Ascending aorta (tissue), 2 donors: ENCODE measurements at regions not wholly inside any gene's neighbourhood (a gene's known extent, or its start where the extent isn't known, plus 50 kb on each side); places are given as distances from the start of the nearest gene placed in this dataset.

Experiments used
- DNase-seq, 2 donors: peaks; one replicate each; pipeline ENCODE4 v3.0.0-alpha.2; 2019; ENCODE audit warnings: low spot score in 2 of 2
- H3K27ac ChIP-seq, 2 donors: fragments of 200-600 bp; sonication (generic); one replicate each; pipeline ENCODE4 v1.5.1; 2016 to 2017; ENCODE audit warnings: mild to moderate bottlenecking in 1 of 2
- H3K27me3 ChIP-seq: fragments of 200-600 bp; sonication (generic); one replicate; pipeline ENCODE4 v1.5.1; 2017
- H3K36me3 ChIP-seq, 2 donors: fragments of 200-600 bp; sonication (generic); one replicate each; pipeline ENCODE4 v1.5.1; 2016
- H3K4me1 ChIP-seq, 2 donors: fragments of 200-600 bp; sonication (generic); one replicate each; pipeline ENCODE4 v1.5.1; 2016 to 2017; ENCODE audit warnings: mild to moderate bottlenecking in 1 of 2
- H3K4me3 ChIP-seq, 2 donors: fragments of 200-600 bp; sonication (generic); one replicate each; pipeline ENCODE4 v1.5.1; 2016 to 2017; ENCODE audit warnings: mild to moderate bottlenecking in 1 of 2
- H3K9me3 ChIP-seq, 2 donors: fragments of 200-600 bp; sonication (generic); one replicate each; pipeline ENCODE4 v1.5.1; 2016
- intact Hi-C: fragments of 100-400 bp; cut with DNase I; formaldehyde crosslinking; loops from one replicate; pipeline ENCODE4 v1.15.1; 2023
- TF ChIP-seq, protein P1 (sequence below), 3 experiments: fragments of 200-600 bp in 2 of 3; fragments of 450-650 bp in 1 of 3; sonication (generic) in 2 of 3; IDR thresholded peaks; one replicate each; pipeline ENCODE4 v1.5.1; 2016 to 2019; ENCODE audit warnings: antibody characterized with exemption in 3 of 3, mild to moderate bottlenecking in 1 of 3, moderate library complexity in 1 of 3

DNA sequence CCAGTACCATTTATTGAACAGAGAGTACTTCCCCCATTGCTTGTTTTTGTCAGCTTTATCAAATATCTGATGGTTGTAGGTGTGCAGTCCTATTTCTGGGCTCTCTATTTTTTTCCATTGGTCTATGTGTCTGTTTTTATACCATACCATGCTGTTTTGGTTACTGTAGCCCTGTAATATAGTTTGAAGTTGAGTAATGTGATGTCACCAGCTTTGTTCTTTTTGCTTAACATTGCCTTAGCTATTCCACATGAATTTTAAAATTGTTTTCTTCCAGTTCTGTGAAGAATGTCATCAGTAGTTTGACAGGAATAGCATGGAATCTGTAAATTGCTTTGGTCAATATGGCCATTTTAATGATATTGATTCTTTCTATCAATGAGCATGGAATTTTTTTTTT is 140.5 kb upstream of the RHOBTB1 start:
- Histone ChIP-seq H3K9me3 (peaks cover 0 to 9% of the 10 kb centered on the region in 2 donors), H3K27ac (no peak overlapping the region), H3K4me1 (no peaks in the 10 kb centered on the region), H3K27me3 (no peaks in the 10 kb centered on the region), H3K4me3 (no peak overlapping the region), H3K36me3 (no peaks in the 10 kb centered on the region)
- DNase-seq = no peak
- TF ChIP-seq, protein P1, sequence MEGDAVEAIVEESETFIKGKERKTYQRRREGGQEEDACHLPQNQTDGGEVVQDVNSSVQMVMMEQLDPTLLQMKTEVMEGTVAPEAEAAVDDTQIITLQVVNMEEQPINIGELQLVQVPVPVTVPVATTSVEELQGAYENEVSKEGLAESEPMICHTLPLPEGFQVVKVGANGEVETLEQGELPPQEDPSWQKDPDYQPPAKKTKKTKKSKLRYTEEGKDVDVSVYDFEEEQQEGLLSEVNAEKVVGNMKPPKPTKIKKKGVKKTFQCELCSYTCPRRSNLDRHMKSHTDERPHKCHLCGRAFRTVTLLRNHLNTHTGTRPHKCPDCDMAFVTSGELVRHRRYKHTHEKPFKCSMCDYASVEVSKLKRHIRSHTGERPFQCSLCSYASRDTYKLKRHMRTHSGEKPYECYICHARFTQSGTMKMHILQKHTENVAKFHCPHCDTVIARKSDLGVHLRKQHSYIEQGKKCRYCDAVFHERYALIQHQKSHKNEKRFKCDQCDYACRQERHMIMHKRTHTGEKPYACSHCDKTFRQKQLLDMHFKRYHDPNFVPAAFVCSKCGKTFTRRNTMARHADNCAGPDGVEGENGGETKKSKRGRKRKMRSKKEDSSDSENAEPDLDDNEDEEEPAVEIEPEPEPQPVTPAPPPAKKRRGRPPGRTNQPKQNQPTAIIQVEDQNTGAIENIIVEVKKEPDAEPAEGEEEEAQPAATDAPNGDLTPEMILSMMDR (IDR thresholded peaks at IDR 0.05) = no peak
- intact Hi-C loops = no loop called here

DNA sequence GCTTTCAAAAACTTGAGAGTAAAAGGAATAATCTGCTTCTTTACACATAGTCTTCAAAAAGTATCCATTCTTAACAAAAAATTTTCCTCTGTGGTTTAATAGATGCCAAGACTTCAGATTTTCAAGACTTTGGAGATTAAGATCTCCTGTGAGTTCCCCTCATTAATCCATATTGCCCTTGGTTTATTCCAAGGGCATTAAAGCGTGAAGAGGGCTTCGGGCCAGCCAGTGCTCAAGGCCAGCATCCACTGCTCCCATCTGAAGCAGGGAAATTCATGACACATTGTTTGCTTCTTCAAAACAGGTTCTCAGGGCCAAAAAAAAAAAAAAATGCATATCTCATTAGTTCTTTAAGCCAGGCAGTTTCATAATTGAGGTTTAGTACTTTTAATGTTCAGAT is 137.3 kb upstream of the RHOBTB1 start:
- Histone ChIP-seq H3K27ac (no peak overlapping the region), H3K4me1 (no peaks in the 10 kb centered on the region), H3K27me3 (no peaks in the 10 kb centered on the region), H3K36me3 (no peaks in the 10 kb centered on the region), H3K9me3 (peaks cover 0 to 9% of the 10 kb centered on the region in 2 donors), H3K4me3 (no peak overlapping the region)
- TF ChIP-seq, protein P1 (IDR thresholded peaks at IDR 0.05) = no peak
- DNase-seq = no peak
- intact Hi-C loops = no loop called here

DNA sequence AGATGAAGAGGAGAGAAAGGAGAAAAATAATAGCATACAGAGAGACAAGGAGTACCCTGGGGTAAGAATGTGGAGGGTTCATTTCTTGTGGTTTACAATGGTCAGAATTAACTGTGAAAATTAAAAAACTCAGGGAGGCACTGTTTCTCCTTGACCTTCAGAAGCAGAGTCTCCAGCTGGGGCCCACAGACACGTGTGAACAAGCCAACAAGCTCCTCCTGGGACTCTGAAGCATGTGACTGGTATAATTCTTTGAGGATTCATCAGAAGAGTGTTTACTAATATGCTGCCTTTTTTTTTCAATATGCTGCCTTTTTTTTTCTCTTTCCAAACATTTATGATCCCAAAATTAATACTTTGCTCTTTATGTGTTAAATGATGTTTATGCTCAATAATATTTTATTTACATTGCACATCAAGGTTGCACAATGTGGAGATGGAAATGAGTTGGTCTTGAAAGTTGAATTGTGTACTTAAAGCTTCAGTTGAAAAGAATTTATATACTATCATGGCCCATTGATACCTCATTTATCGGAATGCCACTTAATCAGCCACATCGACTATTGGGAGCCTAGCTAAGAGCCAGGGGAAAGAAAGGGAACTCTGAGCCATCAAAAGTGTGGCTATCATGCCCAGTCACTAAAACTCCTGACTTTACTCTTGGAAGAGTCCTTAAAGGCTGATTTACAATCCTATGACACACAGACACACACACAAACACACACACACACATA is 134.7 kb upstream of the RHOBTB1 start:
- Histone ChIP-seq H3K27me3 (no peaks in the 10 kb centered on the region), H3K27ac (no peak overlapping the region), H3K4me1 (no peaks in the 10 kb centered on the region), H3K36me3 (no peaks in the 10 kb centered on the region), H3K9me3 (no peaks in the 10 kb centered on the region), H3K4me3 (no peak overlapping the region)
- TF ChIP-seq, protein P1 (IDR thresholded peaks at IDR 0.05) = no peak
- no peak for DNase-seq
- intact Hi-C loops = no loop called here

DNA sequence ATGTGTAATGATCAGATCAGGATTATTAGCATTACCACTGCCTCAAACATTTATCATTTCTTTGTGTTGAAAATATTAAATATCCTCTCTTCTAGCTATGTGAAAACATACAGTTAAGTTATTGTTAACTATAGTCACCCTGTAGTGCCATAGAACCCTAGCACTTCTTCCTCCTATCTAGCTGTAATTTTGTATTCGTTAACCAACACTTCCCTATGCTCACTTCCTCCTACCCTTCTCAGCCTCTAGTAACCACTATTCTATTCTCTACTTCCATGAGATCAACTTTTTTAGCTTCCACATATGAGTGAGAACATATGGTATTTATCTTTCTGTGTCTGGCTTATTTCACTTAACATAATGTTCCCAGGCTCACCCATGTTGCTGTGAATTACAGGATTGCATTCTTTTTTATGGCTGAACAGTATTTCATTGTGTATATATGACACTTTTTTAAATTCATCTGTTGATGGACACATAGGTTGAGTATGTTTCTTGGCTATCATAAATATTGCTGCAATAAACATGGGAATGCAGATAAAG is 132.7 kb upstream of the RHOBTB1 start:
- TF ChIP-seq, protein P1 (IDR thresholded peaks at IDR 0.05) = no peak
- DNase-seq = no peak
- Histone ChIP-seq H3K9me3 (no peaks in the 10 kb centered on the region), H3K4me3 (no peak overlapping the region), H3K36me3 (no peaks in the 10 kb centered on the region), H3K4me1 (no peaks in the 10 kb centered on the region), H3K27me3 (no peaks in the 10 kb centered on the region), H3K27ac (no peak overlapping the region)
- intact Hi-C loops = no loop called here

DNA sequence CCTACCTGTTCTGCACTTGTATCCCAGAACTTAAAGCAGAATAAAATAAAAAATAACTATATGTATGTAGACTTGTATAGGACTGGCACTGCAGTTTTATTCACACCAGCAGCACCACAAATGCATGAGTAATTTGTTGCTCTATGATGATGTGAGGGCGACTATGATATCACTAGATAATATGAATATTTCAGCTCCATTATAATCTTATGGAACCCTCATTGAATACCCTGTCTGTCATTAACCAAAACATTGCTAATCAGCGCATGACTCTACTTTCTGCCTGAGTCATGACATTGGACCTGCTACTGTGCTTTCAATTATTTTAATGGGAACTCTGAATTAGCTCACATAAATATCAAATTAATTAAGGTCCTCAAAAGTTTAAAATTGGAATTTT is 129.4 kb upstream of the RHOBTB1 start:
- H3K27me3 ChIP-seq = no peaks in the 10 kb centered on the region
- no peak for DNase-seq
- no peaks in the 10 kb centered on the region for H3K9me3 ChIP-seq
- no peak overlapping the region for H3K4me3 ChIP-seq
- H3K4me1 ChIP-seq = no peaks in the 10 kb centered on the region
- intact Hi-C loops = no loop called here
- H3K27ac ChIP-seq = no peak overlapping the region
- TF ChIP-seq, protein P1 (IDR thresholded peaks at IDR 0.05) = no peak
- H3K36me3 ChIP-seq = no peaks in the 10 kb centered on the region
